Gastrocnemius medialis (tissue), 4 donors: ENCODE measurements at regions not wholly inside any gene's neighbourhood (a gene's known extent, or its start where the extent isn't known, plus 50 kb on each side); places are given as distances from the start of the nearest gene placed in this dataset.

ENCODE experiments used
- ATAC-seq, 2 donors: fragments of 150-250 bp; one replicate each; pipeline ENCODE4 v1.9.1; 2016
- DNase-seq, 2 donors: peaks; one replicate each; pipeline ENCODE4 v3.0.0-alpha.2; 2019
- H3K27ac ChIP-seq, 4 donors: fragments of 200-600 bp; sonication (generic); 1 replicate in 1 of 4; 2 replicates in 3 of 4; pipeline ENCODE4 v1.5.1; 2016 to 2018; ENCODE audit warnings: mild to moderate bottlenecking in 2 of 4, moderate library complexity in 1 of 4
- H3K27me3 ChIP-seq, 3 donors: fragments of 200-600 bp; sonication (generic) in 2 of 3; 1 replicate in 1 of 3; 2 replicates in 2 of 3; pipeline versions ENCODE4 v1.5.1 to v1.6.0; 2016 to 2019; ENCODE audit warnings: mild to moderate bottlenecking in 1 of 3, moderate library complexity in 1 of 3
- H3K36me3 ChIP-seq, 2 donors: fragments of 200-600 bp; sonication (generic) in 1 of 2; one replicate each; pipeline ENCODE4 v1.5.1; 2017 to 2018
- H3K4me1 ChIP-seq, 2 donors: fragments of 200-600 bp; sonication (generic) in 1 of 2; one replicate each; pipeline ENCODE4 v1.5.1; 2016 to 2017; ENCODE audit warnings: mild to moderate bottlenecking in 2 of 2
- H3K4me3 ChIP-seq, 4 donors: fragments of 200-600 bp; sonication (generic) in 3 of 4; 1 replicate in 1 of 4; 2 replicates in 3 of 4; pipeline ENCODE4 v1.5.1; 2016 to 2019; ENCODE audit warnings: mild to moderate bottlenecking in 2 of 4
- H3K9me3 ChIP-seq, 3 donors: fragments of 200-600 bp; sonication (generic) in 2 of 3; 1 replicate in 1 of 3; 2 replicates in 2 of 3; pipeline ENCODE4 v1.5.1; 2016 to 2019
- CTCF ChIP-seq, 5 experiments: fragments of 450-650 bp in 3 of 5; fragments of 200-600 bp in 2 of 5; sonication (generic) in 2 of 5; IDR thresholded peaks in 4 of 5; conservative IDR thresholded peaks in 1 of 5; 1 replicate in 4 of 5; 2 replicates in 1 of 5; pipeline ENCODE4 v1.5.1; 2016 to 2019; ENCODE audit warnings: antibody characterized with exemption in 5 of 5, mild to moderate bottlenecking in 3 of 5, moderate library complexity in 3 of 5
- POLR2A ChIP-seq, 2 donors: fragments of 450-650 bp; IDR thresholded peaks; one replicate each; pipeline ENCODE4 v1.6.1; 2017; ENCODE audit warnings: antibody characterized with exemption in 2 of 2, mild to moderate bottlenecking in 2 of 2, moderate library complexity in 2 of 2
- in situ Hi-C, 4 donors: fragments of 200-750 bp; cut with MboI; loops; one replicate each; pipeline versions ENCODE4 v1.15.0 to v1.8.0; 2017; ENCODE audit warnings: low sequenced_read_pairs in 4 of 4
- intact Hi-C: fragments of 100-400 bp; cut with DNase I; formaldehyde crosslinking; loops from one replicate; pipeline ENCODE4 v1.15.1; 2023; ENCODE audit warnings: low total_unique reads

DNA sequence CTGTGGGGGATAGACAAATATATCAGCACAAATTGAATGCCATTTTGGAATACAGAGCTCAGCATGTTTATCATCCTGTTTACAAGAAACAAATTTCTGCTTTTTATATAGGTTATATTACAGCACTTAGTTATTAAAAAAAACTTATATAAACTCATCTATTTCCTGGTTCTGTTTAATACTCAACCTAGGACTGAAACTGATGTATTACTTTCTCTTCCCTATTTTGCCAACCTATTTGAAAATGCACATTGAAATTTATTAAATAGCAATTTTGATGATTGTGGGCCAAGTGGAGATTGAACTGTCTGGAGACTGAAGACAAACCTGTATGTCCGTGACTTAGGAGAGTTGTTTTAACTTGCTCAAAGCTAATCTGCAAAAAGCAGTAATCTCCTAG lies 288.3 kb upstream of the ANO3 start:
- no peaks in the 10 kb centered on the region for H3K27me3 ChIP-seq
- no peak for ATAC-seq
- H3K27ac ChIP-seq, result no peak overlapping the region
- peaks cover 3 to 5% of the 10 kb centered on the region in 2 donors for H3K4me1 ChIP-seq
- TF ChIP-seq POLR2A (IDR thresholded peaks at IDR 0.05), result no peak
- no peak for TF ChIP-seq CTCF (IDR thresholded peaks at IDR 0.05 in 4 of 5, conservative IDR thresholded peaks at IDR 0.05 in 1 of 5)
- no peaks in the 10 kb centered on the region for H3K9me3 ChIP-seq
- intact Hi-C loops (no loop called here), in situ Hi-C loops (no loop called here)
- no peaks in the 10 kb centered on the region for H3K36me3 ChIP-seq
- H3K4me3 ChIP-seq, result no peak overlapping the region
- DNase-seq, result no peak

GRCh38 chr11:26044389-26044788 lies 287.5 kb upstream of the ANO3 start:
- no peaks in the 10 kb centered on the region for H3K9me3 ChIP-seq
- DNase-seq (no peak), ATAC-seq (no peak)
- in situ Hi-C loops (no loop called here), intact Hi-C loops (no loop called here)
- no peak for TF ChIP-seq CTCF (IDR thresholded peaks at IDR 0.05 in 4 of 5, conservative IDR thresholded peaks at IDR 0.05 in 1 of 5)
- no peak for TF ChIP-seq POLR2A (IDR thresholded peaks at IDR 0.05)
- H3K27ac ChIP-seq, result no peak overlapping the region
- no peak overlapping the region for H3K4me3 ChIP-seq
- H3K4me1 ChIP-seq, result peaks cover 3 to 12% of the 10 kb centered on the region in 2 donors
- H3K27me3 ChIP-seq, result no peaks in the 10 kb centered on the region
- H3K36me3 ChIP-seq, result no peaks in the 10 kb centered on the region

DNA sequence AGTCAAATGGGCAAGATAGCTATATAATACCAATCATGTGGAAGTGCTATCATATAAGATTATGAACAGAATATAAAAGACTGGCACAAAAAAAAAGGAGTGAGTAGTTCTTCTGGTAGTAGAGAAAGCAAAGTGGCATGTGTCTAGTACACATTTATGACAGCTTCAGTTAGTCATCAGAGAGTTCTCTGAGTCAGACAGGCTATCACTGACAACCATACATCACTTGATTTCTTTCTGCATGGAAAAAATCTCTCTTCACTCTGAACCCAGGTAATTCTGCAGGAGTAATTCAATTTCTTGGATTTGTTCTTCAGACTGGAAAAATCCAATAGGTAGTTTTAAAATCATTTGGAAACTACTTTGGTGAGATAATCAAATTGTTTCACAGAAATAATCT lies 286.8 kb upstream of the ANO3 start:
- no peaks in the 10 kb centered on the region for H3K36me3 ChIP-seq
- no peaks in the 10 kb centered on the region for H3K9me3 ChIP-seq
- TF ChIP-seq POLR2A (IDR thresholded peaks at IDR 0.05), result no peak
- TF ChIP-seq CTCF (IDR thresholded peaks at IDR 0.05 in 4 of 5, conservative IDR thresholded peaks at IDR 0.05 in 1 of 5), result no peak
- H3K4me3 ChIP-seq, result no peak overlapping the region
- in situ Hi-C loops, result no loop called here
- no peak overlapping the region for H3K27ac ChIP-seq
- intact Hi-C loops, result no loop called here
- ATAC-seq (no peak), DNase-seq (no peak)
- no peaks in the 10 kb centered on the region for H3K27me3 ChIP-seq
- peaks cover 3 to 13% of the 10 kb centered on the region in 2 donors for H3K4me1 ChIP-seq

DNA sequence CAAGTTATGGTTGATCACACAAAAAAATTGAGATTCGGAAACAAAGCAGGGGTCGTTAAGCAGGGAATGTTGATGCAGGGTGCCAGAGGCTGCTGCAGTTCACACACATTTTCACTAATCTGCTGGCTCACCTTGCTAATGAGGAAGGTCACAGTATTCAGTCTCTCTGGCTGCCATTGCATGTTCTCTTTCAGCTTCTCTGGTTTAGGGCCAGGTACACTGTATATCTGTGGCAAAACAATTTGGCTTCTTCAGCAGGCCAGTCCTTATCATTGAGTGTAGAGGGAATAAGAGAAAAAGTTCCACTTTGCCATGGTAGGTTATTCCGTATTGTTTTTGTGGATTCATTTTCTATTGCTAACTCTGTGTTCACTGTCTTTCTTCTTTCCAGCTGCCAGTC lies 283.7 kb upstream of the ANO3 start:
- intact Hi-C loops, result no loop called here
- Histone ChIP-seq H3K27me3 (no peaks in the 10 kb centered on the region), H3K36me3 (no peaks in the 10 kb centered on the region), H3K4me3 (no peak overlapping the region), H3K9me3 (no peaks in the 10 kb centered on the region), H3K27ac (peak overlapping the region in 1 of 4 donors; percentile 7), H3K4me1 (peaks cover 3 to 13% of the 10 kb centered on the region in 2 donors)
- ATAC-seq (peak; percentile 69 to 81), DNase-seq (no peak)
- no peak for TF ChIP-seq CTCF (IDR thresholded peaks at IDR 0.05 in 4 of 5, conservative IDR thresholded peaks at IDR 0.05 in 1 of 5)
- TF ChIP-seq POLR2A (IDR thresholded peaks at IDR 0.05), result no peak
- in situ Hi-C loops, result no loop called here

GRCh38 chr11:26053966-26054365 lies 278.0 kb upstream of the ANO3 start:
- ATAC-seq, result no peak
- intact Hi-C loops (no loop called here), in situ Hi-C loops (no loop called here)
- H3K27ac ChIP-seq, result no peak overlapping the region
- H3K9me3 ChIP-seq, result no peaks in the 10 kb centered on the region
- H3K4me3 ChIP-seq, result no peak overlapping the region
- no peak for DNase-seq
- TF ChIP-seq CTCF (IDR thresholded peaks at IDR 0.05 in 4 of 5, conservative IDR thresholded peaks at IDR 0.05 in 1 of 5) (no peak), POLR2A (IDR thresholded peaks at IDR 0.05) (no peak)
- peaks cover 0 to 5% of the 10 kb centered on the region in 2 donors for H3K4me1 ChIP-seq
- no peaks in the 10 kb centered on the region for H3K36me3 ChIP-seq
- H3K27me3 ChIP-seq, result no peaks in the 10 kb centered on the region
